Uterus (tissue), 3 donors: ENCODE measurements at regions not wholly inside any gene's neighbourhood (a gene's known extent, or its start where the extent isn't known, plus 50 kb on each side); places are given as distances from the start of the nearest gene placed in this dataset.

Experiments used
- DNase-seq, 2 donors: peaks; one replicate each; pipeline ENCODE4 v3.0.0-alpha.2; 2019 to 2020
- H3K27ac ChIP-seq, 2 donors: fragments of 200-600 bp; sonication (generic); 1 replicate in 1 of 2; 2 replicates in 1 of 2; pipeline ENCODE4 v1.5.1; 2016 to 2018
- H3K27me3 ChIP-seq, 2 donors: fragments of 200-600 bp; sonication (generic); one replicate each; pipeline ENCODE4 v1.5.1; 2018 to 2019; ENCODE audit warnings: control low read depth in 1 of 2
- H3K36me3 ChIP-seq, 2 donors: fragments of 200-600 bp; sonication (generic); one replicate each; pipeline ENCODE4 v1.5.1; 2019; ENCODE audit warnings: control low read depth in 1 of 2
- H3K4me1 ChIP-seq, 2 donors: fragments of 200-600 bp; sonication (generic); one replicate each; pipeline ENCODE4 v1.5.1; 2018 to 2019; ENCODE audit warnings: control low read depth in 1 of 2
- H3K4me3 ChIP-seq, 2 donors: fragments of 200-600 bp; sonication (generic); 1 replicate in 1 of 2; 2 replicates in 1 of 2; pipeline ENCODE4 v1.5.1; 2018 to 2019; ENCODE audit warnings: mild to moderate bottlenecking in 1 of 2
- H3K9me3 ChIP-seq, 2 donors: fragments of 200-600 bp; sonication (generic); one replicate each; pipeline ENCODE4 v1.5.1; 2019; ENCODE audit warnings: control low read depth in 1 of 2
- POLR2A ChIP-seq, 2 donors: fragments of 450-650 bp; IDR thresholded peaks; one replicate each; pipeline ENCODE4 v1.6.1; 2016; ENCODE audit warnings: antibody characterized with exemption in 2 of 2, mild to moderate bottlenecking in 1 of 2, moderate library complexity in 1 of 2
- intact Hi-C: fragments of 100-400 bp; cut with DNase I; formaldehyde crosslinking; loops from one replicate; pipeline ENCODE4 v1.15.1; 2023; ENCODE audit warnings: low total_unique reads
- TF ChIP-seq, protein P1 (sequence below), 4 experiments: fragments of 200-600 bp in 2 of 4; fragments of 450-650 bp in 2 of 4; sonication (generic) in 2 of 4; IDR thresholded peaks; one replicate each; pipeline ENCODE4 v1.5.1; 2016 to 2019; ENCODE audit warnings: antibody characterized with exemption in 4 of 4, mild to moderate bottlenecking in 2 of 4, moderate library complexity in 1 of 4
- donor health status: DM: yes; HTN: yes; CAD: no.

DNA sequence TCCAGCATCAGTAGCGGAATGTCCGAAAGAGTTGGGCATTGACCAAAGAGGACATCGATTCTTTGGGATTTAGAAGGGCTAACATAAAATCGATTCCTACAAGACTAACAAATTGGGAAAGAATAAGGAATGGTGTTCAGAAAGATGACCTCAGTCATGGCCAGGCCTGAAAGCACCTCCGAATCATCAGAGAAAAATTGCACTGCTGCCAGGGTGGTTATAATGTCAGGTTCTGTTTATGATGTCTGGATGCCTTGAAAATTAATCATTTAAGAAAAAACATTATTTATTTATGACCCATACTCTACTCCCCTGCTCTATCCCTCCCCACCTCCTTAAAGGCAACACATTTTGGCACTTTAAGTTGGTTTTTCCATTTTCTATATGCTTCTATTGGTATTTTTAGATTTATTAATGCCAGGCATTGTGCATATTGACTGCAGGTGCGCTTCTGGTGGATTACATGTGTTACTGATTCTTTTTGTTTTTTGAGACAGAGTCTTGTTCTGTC, 104.7 kb downstream of the MYCN start:
- no peaks in the 10 kb centered on the region for H3K36me3 ChIP-seq
- no peak overlapping the region for H3K4me3 ChIP-seq
- H3K27ac ChIP-seq = no peak overlapping the region
- no peak for TF ChIP-seq POLR2A (IDR thresholded peaks at IDR 0.05)
- TF ChIP-seq, protein P1, sequence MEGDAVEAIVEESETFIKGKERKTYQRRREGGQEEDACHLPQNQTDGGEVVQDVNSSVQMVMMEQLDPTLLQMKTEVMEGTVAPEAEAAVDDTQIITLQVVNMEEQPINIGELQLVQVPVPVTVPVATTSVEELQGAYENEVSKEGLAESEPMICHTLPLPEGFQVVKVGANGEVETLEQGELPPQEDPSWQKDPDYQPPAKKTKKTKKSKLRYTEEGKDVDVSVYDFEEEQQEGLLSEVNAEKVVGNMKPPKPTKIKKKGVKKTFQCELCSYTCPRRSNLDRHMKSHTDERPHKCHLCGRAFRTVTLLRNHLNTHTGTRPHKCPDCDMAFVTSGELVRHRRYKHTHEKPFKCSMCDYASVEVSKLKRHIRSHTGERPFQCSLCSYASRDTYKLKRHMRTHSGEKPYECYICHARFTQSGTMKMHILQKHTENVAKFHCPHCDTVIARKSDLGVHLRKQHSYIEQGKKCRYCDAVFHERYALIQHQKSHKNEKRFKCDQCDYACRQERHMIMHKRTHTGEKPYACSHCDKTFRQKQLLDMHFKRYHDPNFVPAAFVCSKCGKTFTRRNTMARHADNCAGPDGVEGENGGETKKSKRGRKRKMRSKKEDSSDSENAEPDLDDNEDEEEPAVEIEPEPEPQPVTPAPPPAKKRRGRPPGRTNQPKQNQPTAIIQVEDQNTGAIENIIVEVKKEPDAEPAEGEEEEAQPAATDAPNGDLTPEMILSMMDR (IDR thresholded peaks at IDR 0.05) = no peak
- no peaks in the 10 kb centered on the region for H3K4me1 ChIP-seq
- intact Hi-C loops = no loop called here
- DNase-seq = no peak
- H3K9me3 ChIP-seq = no peaks in the 10 kb centered on the region
- no peaks in the 10 kb centered on the region for H3K27me3 ChIP-seq

DNA sequence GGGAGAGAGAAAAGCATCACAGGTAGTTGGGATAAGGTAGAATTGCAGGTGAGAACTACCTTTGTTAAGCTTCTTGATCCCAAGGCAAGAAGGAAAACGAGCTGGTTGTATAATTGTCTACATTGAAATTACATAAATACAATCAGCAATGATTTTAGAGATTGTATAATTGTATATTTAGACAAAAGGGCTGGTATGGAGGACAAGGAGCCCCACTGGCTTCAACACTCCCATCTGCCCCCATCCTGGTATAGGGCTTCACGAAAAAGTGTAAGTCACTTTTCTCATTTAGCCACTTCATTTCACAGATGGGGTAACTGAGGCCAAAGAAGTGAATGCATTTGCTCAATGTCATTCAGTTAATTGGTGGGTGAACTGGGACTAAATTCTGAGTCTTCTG, 103.3 kb downstream of the MYCN start:
- Histone ChIP-seq H3K4me1 (no peaks in the 10 kb centered on the region), H3K9me3 (no peaks in the 10 kb centered on the region), H3K27ac (no peak overlapping the region), H3K36me3 (no peaks in the 10 kb centered on the region), H3K27me3 (no peaks in the 10 kb centered on the region), H3K4me3 (no peak overlapping the region)
- no peak for TF ChIP-seq POLR2A (IDR thresholded peaks at IDR 0.05)
- TF ChIP-seq, protein P1 (IDR thresholded peaks at IDR 0.05) = no peak
- no peak for DNase-seq
- intact Hi-C loops = no loop called here

DNA sequence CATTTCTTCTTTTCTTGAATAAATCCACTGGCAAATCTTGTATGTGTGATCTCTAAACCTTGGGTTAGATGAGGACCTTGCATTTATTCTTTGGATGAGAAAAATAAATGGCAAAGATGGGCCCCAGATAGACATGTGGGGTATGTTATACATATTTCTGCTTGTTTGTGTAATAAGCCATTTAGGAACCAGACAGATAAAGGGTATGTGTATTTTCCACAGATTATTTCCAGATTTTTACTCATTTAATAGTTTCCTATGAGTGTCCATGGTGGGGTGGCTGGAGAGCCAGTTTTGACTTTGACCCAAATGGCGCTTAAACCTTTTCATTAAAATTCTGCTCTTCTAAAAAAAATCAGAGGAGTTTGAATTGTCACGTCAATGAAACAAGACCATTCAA, 102.8 kb downstream of the MYCN start:
- Histone ChIP-seq H3K4me1 (no peaks in the 10 kb centered on the region), H3K9me3 (no peaks in the 10 kb centered on the region), H3K27ac (no peak overlapping the region), H3K4me3 (no peak overlapping the region), H3K36me3 (no peaks in the 10 kb centered on the region), H3K27me3 (no peaks in the 10 kb centered on the region)
- intact Hi-C loops = no loop called here
- DNase-seq = no peak
- no peak for TF ChIP-seq POLR2A (IDR thresholded peaks at IDR 0.05)
- TF ChIP-seq, protein P1 (IDR thresholded peaks at IDR 0.05) = no peak

DNA sequence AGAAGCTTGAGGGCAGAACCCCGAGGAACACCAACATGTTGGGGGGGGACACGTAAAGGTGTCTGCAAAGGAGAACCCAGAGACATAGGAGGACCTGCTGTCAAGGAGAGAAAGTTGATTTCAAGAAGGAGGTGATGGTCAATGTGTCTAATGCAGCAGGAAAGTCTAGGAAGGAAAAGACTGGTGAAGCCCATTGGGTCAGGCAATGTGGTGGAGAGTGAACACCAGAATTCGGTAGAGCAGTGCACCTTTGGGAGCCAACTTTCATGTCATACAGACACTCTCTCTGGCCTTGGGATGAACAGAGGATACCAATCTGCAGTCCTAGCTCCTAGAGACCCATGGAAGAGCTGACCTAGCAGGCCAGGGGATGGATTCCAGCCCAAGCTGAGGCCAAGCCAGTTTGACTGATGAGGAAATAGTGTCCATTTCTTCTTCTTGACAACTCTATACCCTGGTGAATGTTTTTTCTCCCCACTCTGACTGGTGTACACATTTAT, 101.9 kb downstream of the MYCN start:
- Histone ChIP-seq H3K36me3 (no peaks in the 10 kb centered on the region), H3K9me3 (no peaks in the 10 kb centered on the region), H3K4me3 (no peak overlapping the region), H3K27ac (no peak overlapping the region), H3K4me1 (no peaks in the 10 kb centered on the region), H3K27me3 (no peaks in the 10 kb centered on the region)
- intact Hi-C loops = no loop called here
- TF ChIP-seq, protein P1 (IDR thresholded peaks at IDR 0.05) = no peak
- no peak for TF ChIP-seq POLR2A (IDR thresholded peaks at IDR 0.05)
- no peak for DNase-seq

DNA sequence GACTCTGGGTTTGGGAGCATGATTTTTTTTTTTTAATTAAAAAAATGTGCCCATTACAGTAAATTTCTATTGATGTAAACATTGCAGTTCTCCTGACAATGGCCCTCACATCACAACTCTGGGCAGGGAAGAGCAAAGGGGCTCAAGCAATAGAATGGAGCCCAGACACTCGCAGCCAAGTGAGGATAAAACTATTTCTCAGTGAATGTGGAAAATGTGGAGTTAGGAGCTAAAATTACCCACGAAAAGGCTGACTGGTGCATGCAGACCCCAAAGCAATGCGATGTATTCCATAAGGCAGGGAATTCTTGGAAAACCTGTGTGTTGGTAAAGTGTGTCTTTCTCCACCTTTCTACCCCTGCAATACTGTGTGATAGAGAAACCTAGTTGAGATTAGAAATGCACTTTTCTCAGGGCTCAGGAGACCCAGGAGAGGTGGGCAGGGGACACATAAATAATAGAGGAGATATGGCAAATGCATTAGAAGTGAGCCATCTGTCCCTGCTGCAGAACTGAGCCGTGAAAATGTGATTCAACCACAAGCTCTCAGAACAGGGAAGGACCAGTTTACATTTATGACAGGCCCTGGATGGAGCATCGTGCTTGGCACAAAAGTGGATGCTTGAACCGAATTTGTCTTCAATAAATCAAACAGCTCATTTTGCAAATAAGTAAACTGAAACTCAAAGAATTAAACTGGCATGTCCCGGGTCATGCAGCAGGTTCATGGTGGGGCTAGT, 100.1 kb downstream of the MYCN start:
- TF ChIP-seq, protein P1 (IDR thresholded peaks at IDR 0.05) = no peak
- no peak for TF ChIP-seq POLR2A (IDR thresholded peaks at IDR 0.05)
- no peak for DNase-seq
- H3K4me1 ChIP-seq = no peaks in the 10 kb centered on the region
- H3K27me3 ChIP-seq = no peaks in the 10 kb centered on the region
- intact Hi-C loops = no loop called here
- H3K36me3 ChIP-seq = no peaks in the 10 kb centered on the region
- no peak overlapping the region for H3K27ac ChIP-seq
- H3K9me3 ChIP-seq = no peaks in the 10 kb centered on the region
- H3K4me3 ChIP-seq = no peak overlapping the region
